ENCODE measurements at regions not wholly inside any gene's neighbourhood (a gene's known extent, or its start where the extent isn't known, plus 50 kb on each side); places are given as distances from the start of the nearest gene placed in this dataset.

DNA sequence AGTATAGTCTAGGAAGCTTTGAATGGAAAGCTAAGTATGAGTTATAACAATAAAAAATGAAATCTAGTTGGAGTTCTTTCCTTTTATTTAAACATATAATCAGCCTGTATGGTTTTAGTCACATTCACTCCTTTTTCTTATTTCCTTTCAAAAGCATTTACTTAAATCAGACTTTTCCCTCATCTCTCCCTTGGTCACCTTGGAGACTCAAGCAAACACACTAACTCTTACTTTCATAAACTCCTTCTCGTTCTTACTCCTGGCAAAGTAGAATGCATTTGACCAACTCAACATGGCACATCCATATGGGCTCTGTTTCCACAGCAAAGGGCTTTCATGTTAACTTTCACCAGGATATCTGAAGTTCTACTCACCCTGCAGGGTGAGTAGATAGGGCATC, 400.0 kb downstream of the LMO7 start:
- no peak overlapping the region for H3K4me3 ChIP-seq (ENCODE audit: low read depth, low read length)
- no peak for DNase-seq (ENCODE audit: low read depth)
- TF ChIP-seq, protein P1, sequence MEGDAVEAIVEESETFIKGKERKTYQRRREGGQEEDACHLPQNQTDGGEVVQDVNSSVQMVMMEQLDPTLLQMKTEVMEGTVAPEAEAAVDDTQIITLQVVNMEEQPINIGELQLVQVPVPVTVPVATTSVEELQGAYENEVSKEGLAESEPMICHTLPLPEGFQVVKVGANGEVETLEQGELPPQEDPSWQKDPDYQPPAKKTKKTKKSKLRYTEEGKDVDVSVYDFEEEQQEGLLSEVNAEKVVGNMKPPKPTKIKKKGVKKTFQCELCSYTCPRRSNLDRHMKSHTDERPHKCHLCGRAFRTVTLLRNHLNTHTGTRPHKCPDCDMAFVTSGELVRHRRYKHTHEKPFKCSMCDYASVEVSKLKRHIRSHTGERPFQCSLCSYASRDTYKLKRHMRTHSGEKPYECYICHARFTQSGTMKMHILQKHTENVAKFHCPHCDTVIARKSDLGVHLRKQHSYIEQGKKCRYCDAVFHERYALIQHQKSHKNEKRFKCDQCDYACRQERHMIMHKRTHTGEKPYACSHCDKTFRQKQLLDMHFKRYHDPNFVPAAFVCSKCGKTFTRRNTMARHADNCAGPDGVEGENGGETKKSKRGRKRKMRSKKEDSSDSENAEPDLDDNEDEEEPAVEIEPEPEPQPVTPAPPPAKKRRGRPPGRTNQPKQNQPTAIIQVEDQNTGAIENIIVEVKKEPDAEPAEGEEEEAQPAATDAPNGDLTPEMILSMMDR (IDR thresholded peaks at IDR 0.05; ENCODE audit: insufficient read depth, low read depth, low read length, missing control alignments), result no peak

DNA sequence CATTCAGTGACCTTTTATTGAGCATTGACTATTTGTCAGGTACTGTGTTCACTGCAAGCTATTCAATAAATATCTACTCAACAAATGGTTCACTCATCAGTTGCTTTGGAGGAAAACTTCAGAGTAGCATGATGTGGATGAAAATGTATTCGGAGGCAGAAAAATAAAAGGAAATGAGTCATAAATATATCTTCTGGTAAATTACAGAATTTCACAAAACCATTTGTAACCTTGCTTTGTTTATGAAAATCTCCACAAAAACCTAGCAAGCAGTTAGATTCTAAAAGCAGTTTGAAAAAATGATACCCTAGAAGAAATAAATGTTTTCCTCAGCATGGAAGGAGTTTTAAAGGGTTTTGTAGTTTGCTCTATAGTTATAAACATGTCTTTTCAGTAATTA, 399.6 kb downstream of the LMO7 start:
- no peak overlapping the region for H3K4me3 ChIP-seq (ENCODE audit: low read depth, low read length)
- TF ChIP-seq, protein P1 (IDR thresholded peaks at IDR 0.05; ENCODE audit: insufficient read depth, low read depth, low read length, missing control alignments), result no peak
- DNase-seq (ENCODE audit: low read depth), result no peak

DNA sequence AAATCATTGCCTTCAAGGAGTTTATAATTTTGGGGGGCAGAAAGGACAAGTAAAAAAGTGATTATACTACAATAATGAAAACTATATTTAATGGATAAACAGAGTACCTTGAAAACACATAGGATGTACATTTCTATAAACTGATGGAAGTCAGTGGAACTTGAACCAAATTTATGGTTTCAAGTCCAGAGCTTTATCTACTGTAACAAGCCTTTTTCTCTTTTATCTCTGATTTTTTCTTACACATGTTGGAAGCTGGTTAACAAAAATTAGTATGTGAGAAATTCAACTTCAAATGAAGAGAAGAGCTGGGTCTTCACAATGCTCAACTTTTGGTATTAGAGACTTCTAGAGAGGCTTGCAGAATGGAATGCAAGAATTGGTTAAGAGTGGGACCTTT, 393.6 kb downstream of the LMO7 start:
- DNase-seq (ENCODE audit: low read depth), result no peak
- no peak overlapping the region for H3K4me3 ChIP-seq (ENCODE audit: low read depth, low read length)
- TF ChIP-seq, protein P1 (IDR thresholded peaks at IDR 0.05; ENCODE audit: insufficient read depth, low read depth, low read length, missing control alignments), result no peak

DNA sequence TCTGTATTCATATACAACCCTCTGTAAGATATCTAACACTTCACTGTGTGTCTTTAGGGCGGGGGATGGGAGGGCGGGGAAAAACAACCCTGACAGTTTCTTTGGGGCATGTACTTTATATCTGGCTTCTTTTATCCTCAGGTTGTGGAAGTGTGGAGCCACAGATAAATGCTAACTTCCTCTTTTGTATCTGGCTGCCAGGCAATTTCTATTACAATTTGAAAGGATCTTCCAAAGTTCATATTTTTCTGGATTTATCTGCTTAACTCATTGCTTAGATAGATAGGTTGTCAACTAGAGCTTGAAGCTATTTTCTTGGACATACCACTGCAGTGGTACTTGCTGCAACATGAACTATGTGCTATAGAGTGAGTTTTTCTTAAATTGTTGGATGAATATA, 393.0 kb downstream of the LMO7 start:
- TF ChIP-seq, protein P1 (IDR thresholded peaks at IDR 0.05; ENCODE audit: insufficient read depth, low read depth, low read length, missing control alignments), result no peak

DNA sequence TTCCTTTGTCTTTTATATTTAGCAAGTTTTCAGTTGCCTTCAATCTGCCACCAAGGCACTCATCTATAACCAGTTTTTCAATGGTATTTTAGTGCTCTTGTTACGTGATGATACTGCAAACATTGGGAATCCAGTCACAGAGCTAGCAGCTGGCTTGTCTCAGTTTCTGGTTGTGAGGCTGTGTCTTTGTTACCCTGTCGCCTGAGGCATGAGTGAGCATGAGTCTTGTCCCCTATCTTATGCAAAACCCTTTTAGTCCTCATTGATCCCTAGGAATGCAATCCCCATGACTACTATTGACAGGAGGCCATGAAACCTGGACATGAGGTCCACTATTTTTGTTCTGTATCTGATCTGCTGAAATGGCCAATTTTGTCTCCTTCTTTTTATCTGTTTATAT, 391.0 kb downstream of the LMO7 start:
- H3K4me3 ChIP-seq (ENCODE audit: low read depth, low read length), result no peak overlapping the region
- TF ChIP-seq, protein P1 (IDR thresholded peaks at IDR 0.05; ENCODE audit: insufficient read depth, low read depth, low read length, missing control alignments), result no peak
- no peak for DNase-seq (ENCODE audit: low read depth)

More for the DNA sequence above, 393.0 kb downstream of the LMO7 start:
- no peak for DNase-seq (ENCODE audit: low read depth)
- H3K4me3 ChIP-seq (ENCODE audit: low read depth, low read length), result no peak overlapping the region

DNA sequence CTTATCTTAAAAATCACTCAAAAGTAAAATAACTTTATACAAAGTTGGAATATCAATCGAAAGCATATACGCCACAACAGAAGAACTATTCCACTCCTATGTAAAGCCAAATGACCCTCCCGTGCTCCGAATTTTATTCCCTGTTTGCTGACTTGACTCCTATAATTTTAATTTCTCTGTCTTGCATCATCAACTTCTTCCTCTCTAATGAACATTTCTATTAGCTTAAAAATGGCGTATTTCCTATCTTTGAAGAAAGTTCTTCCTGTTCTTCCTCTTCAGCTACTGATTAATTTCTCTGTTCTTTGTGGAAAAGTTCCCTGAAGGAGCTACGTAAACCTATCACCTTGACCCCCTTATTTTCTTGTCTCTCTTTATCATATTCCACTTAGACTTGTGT, 389.3 kb downstream of the LMO7 start:
- TF ChIP-seq, protein P1 (IDR thresholded peaks at IDR 0.05; ENCODE audit: insufficient read depth, low read depth, low read length, missing control alignments), result no peak
- no peak overlapping the region for H3K4me3 ChIP-seq (ENCODE audit: low read depth, low read length)
- DNase-seq (ENCODE audit: low read depth), result no peak

DNA sequence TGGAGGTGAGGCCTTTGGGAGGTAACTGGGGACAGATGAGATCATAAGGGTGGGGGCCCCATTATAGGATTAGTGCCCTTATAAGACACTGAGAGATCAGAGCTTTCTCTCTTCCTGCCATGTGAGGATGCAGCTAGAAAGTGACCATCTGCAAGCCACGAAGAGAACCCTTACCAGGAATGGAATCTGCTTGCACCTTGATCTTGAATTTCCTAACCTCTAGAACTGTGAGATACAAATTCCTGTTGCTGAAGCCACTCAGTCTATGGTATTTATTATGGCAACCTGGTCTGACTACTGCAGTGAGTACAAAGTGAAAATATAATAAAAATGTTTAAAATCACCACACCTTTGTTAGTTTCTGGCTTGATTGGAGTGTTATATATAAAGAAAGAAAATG, 388.0 kb downstream of the LMO7 start:
- no peak for DNase-seq (ENCODE audit: low read depth)
- TF ChIP-seq, protein P1 (IDR thresholded peaks at IDR 0.05; ENCODE audit: insufficient read depth, low read depth, low read length, missing control alignments), result no peak
- no peak overlapping the region for H3K4me3 ChIP-seq (ENCODE audit: low read depth, low read length)

All from GM12865 (cell line).